Medulla oblongata (tissue), 1 donor: ENCODE measurements at regions not wholly inside any gene's neighbourhood (a gene's known extent, or its start where the extent isn't known, plus 50 kb on each side); places are given as distances from the start of the nearest gene placed in this dataset.

Source experiments
- DNase-seq: peaks from one replicate; pipeline ENCODE4 v3.0.0-alpha.2; 2015; ENCODE audit errors: extremely low spot score

DNA sequence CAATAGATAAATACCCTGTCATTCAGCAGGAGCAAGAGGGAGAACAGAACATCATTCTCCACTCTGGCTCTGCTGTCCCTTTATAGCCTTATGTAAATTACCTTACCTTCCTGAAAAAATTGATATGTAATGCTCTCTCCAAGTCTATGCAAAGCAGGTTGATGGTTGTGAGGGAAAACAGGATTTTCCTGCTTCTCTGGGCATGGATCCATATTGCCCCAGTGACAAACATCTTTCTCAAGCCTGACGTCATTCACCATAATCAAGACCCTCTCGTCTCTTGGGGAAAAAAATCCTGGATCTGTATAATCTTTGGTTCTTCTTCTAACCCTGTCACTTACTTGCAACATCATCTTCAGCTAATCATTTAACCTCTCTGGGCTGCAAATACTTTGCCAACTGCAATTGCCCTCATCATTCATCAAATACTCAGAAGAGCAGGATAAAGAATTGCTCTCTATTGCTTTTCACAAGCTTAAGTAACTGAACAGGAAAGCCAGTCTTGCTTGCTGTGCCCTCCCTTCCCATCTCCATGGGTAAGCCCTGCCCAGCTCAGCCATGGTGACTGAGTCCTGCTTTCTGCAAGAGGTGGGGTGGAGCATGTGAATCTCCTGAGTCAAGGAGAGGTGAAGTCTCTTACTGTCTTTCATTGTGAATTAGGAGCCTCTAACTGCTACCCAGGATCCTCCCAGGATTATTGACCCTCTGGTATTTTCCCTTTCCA lies 123.7 kb upstream of the KLF7 start:
- DNase-seq = no peak

DNA sequence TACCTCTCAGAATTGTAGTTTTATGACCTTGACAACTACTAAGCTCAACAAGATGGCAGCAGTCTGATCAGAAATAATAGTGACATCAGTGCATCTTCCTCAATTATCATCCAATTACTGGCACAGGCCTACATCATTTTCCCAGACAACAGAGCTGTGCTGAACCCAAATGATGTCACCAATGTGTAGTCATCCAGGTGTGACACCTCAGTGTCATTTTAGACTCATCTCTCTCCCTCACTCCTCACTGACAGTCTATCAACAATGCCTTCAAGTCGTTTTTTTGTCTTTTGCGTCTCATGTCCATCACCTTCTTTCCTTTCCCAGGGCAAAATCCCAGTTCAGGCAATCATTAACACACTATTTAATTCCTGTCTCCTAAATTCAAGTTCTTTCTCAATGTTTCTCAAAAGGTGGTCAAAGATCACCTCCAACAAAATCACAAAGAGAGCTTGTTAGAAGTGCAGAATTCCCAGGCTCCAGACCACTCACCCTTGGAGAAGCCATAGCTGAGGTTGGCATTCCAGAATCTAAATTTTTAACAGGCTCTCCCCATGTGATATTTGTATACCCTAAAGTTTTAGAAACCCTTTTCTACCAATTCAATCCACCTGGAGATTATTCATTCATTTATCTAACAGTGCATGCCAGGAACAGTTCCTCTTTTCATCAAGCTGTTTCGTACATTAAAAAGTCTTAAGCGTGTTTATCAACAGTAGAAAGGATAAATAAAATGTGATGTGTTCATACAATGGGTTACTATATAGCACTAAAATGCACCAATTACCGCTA lies 125.3 kb upstream of the KLF7 start:
- DNase-seq = no peak

DNA sequence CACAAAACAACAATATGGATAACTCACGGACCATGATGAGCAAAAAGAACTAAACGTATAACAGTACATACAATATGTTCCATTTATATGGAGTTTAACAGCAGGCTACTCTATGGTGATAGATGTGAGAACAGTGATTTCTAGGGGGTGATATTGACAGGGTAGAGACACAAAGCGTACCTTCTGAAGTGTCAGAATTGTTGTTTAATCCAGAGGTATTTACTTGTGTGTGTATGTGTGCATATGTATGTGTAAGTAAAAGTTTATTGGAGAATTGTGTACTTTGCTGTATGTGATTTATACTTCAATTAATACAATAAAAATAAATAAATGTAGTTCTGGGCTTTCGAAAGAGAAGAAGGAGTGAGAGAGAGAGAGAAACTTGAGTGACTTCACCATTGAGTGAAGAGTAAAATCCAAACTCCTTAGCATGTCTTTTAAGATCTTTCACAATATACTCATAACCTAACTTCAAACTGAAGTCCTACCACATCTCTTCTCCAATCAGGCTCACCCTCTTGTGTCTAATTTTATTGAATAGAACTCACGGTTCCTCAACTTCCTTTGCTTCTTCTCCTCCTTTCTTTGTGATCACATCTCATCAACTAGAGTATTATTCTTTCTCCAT lies 126.0 kb upstream of the KLF7 start:
- no peak for DNase-seq

DNA sequence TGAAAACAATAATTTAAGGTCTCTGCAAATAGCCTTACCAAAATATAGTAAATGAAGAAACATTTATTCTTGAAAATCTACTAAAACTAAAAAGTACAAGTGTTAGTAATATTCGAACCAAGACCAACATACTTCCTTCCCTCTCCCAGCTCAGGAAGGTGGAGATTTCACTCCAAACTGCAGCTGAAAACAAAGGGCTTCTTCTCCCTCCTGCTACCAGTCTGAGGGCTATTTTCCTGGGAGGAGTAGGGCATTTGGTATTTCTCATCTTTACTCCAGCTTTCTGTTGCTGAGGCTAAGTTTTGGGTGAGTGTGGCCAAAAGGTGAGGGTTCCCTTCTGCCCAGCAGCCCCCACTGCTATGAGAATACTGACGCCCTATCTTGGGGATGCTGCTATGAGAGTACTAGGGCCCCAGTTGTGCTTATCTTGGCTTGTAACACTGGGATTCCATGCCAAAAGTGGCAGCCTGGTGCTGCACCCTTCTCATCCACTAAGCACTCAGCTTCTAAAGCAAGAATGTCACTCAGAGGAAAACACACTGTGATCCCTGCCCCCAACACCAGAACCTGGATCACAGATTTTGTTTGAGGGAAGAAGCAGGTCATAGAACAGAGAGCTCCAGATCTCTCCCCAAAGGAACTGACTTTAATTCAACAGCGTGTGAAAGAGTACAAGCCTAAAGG lies 130.7 kb upstream of the KLF7 start:
- no peak for DNase-seq

DNA sequence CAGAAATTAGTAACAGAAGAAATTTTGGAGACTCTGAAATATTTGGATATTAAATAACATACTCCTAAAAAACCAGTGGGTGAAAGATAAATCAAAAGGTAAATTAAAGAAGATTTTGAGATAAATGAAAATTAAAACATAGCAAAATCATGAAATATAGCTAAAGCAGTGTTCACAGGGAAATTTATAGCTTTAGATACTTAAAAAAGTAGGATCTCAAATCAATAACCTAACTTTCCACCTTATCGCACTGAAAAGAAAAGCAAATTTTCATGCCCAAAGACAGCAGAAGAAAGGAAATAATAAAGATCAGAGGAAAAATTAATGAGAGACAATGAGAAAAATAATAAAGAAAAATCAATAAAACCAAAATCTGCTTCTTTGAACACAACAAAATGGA lies 135.1 kb upstream of the KLF7 start:
- DNase-seq = no peak

DNA sequence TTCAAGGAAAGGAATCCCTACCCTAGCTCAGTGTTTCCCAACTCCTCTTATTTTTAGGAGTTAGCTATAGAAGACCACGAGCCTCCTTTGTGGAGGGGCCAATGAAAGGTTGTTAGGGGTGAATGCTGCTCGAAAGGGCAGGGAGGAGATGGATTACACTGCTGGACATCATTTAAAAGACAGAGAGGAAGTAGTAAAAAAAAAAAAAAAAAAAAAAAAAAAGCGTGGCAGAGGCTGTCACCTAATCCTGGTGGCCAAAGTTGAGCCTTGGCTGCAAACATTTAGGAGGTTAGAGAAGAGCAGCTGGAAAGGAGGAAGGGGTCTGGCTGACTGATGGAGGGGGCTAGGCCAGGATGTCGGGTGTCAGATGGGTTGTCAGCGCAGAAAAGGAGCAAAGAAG lies 139.0 kb upstream of the KLF7 start:
- no peak for DNase-seq

DNA sequence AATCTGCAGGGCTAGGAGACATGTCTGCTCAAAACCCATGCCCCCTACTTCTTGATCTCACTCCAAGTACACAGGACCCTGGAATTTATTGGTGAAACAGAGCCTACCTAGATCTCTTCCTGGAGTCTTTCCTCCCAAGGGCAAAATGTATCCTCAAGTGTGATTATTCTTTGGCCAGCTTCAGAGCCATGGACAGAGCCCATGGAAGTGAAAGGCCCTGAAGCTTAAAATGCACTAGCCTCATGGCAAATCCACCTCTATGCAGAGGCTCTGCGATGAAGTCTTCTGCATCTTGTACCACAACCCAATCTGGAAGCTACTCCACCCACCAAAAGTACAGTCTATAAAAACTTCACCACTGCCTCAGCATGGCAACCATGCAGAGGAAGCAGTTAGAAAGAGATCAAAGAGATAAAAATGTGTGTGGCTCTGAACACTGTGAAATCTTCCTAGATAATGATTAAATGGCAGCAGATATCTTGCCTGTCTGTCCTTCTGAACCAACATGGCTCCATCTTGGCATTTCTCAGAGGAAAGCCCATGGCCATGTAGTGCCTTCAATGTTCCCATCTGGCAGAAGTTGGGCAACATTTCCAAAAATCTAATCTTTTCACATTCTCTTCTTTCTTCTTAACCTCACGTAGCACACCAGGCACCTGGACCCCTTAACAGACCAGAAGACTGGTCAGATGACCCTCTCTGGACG lies 142.9 kb upstream of the KLF7 start:
- no peak for DNase-seq

DNA sequence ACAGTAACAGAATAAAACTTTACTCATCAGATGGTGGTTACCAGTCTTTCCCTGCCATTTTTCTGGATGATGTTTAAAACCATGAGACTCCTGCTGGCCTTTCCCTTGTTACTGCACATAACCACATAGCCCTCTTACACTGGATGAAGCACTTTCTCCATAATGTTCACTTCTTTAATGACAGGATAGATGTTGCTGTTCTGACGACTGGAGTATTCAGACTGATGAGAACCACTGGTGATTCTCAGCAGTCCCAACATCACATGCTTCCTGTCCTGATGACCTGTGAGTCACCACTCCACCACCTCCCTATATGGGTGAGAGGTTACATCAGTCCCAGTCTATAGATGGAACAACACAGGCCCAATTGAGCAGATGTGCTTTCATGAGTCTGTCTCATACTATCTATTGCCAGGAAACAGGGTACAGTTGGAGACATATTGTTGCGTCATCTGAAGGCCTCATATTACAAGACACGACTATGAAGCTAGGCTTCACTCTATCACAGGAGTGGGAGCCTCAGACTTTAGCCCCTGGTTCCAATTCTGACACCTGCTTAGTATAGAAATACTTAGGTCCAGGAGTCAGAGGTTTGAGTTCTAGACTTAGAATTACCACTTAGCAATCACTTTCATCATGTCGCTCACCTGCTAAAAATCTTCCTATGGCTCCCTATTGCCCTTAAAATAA lies 145.7 kb upstream of the KLF7 start:
- DNase-seq = no peak

DNA sequence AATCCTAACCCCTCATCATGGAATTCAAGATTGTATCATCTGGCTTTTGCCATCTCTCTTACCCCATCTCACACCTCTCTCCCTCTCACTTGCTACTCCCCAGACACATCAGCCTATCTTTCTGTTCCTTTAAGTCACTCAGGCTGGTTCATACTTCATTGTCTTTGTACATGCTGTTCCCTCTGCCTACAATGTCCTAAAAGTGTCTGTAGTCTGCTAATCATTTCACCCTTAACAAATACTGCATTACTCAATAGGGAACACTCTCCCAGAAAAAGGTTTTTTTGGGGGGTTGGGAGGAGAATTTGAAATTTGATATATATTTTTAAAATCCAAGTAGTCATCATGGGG lies 146.2 kb upstream of the KLF7 start:
- DNase-seq = no peak

DNA sequence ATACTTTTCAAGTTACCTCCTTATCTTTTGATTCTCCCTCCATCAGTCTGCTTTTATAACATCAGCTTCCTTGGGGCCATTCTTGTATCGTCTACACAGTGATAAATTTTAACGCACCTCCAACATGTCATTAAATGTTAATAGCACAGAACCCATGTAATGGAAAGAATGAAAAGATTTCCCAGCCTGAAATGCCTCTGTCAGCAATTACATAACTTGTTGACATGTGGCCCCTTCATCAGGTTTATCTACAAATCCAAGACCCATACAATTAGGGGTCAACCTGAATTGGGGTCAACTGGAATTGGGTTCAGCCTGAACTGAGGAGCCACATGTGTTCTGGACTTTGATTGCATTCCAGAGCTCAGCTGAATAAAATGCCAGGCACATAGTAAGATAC lies 148.2 kb upstream of the KLF7 start:
- no peak for DNase-seq

DNA sequence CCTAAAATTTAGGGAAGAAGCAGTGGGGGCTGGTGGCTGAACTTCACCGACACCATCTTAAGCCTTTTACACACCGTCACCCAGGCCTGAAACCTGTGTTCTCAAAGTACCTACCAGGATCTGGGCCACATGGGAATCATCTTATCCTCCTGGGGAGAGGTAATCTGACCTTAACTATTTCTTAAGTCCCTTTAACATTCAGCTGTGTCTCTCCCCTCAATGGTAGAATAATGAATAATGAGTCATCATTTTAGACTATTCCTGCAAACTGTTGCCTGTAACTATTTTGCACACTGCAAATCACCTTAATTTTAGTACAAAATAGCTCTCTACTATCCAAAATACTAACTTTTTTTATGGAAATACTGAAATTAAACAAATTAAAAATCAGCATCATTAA lies 149.4 kb upstream of the KLF7 start:
- no peak for DNase-seq

DNA sequence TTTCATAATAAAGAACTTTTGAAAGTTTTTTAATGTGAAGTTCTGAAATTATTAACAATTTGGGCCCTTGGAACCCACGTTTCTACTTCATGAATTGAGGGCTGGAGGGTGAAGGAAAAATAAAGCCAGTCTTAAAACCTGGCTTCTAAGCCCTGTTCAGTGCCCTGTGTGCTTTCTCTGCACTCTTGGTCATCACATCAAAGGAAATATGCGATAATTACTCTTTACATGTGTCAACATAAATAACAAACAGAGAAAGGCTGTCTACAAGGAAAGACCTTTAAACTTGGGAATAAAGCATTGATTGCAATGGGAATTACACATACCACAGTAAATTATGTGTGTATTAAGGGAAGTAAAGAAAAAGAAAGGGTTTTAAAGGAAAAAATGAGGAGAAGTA lies 150.7 kb upstream of the KLF7 start:
- DNase-seq = no peak

DNA sequence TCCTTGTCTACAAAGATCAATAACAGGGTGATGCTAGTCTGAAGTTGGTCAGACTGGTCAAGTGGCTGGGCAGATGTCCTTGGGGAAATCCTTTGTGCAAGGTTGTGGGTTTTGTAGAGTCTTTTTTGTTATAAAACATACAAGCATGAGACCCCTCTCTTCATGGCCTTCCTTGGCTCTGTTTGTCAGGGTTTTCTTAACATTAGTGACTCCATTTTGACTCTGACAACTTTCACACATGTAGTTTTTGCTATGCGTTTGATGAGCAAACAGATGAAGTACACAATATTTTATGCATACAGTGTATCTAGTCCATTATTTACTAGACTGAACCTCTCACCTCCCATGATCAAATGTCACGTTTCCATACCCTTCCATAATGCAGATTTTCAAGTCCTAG lies 151.2 kb upstream of the KLF7 start:
- no peak for DNase-seq

DNA sequence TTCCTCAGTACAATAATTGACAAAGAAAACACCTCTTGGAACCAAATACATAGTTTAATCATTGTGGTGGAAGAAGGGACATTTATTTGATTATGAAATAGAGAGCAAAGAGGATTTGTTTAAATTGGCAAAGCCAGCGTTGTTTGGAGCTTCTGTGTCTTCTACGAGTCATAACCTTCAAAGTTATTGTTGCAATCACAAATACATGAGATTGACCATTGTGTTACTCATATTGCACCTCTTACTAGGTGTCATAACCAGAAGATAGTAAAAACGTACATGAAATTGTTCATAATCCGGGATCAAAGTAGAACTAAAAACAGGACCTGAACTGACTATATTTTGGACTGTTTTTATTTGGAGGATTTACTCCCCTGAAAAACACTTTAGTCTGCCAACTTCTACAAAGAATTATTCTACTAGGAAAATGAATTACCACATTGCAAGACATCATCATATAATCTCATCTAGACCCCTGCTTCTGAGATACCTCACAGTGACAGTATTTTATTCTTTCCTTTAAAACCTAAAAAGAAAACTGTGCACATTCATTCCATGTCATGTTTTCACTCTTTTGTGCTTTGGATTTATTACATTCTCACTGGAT lies 151.7 kb upstream of the KLF7 start:
- no peak for DNase-seq

DNA sequence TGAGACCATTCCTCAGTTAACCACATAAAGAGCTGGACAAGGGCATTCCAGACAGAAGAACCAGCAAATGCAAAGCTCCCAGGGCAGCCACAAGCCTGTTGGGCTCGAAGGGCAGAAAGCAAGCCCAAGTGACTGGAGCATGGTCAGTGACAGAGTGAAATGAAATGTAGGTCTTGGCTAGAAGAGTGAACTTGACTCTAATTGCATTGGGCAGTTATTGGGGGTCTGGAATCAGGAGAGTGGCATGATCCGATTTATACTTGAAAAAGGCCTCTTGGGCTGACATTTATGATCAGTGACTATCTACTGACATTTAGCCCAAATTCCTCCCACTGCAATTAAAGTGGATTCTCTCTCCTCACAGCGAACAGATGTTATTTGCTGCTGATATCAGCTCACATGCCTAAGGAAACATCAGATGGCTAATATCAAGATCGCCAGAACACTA lies 152.5 kb upstream of the KLF7 start:
- no peak for DNase-seq

DNA sequence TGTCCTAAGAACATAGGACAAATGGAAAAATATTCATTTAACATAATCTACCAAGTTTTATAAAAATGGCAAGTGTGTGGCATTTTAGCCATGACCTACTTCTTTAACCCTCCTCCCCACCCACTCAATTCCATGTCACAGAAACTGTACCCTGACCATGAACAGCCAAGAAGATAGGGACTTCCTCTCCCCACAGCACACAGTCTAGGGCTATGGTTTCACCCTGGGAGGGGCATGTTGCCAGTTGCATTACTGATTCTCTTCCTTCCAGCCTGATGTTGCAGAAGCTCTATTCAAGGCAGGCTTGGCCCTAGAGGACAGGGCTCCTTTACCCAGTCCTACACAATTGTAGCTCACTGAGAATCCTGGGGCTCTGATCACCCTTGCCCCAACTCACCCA lies 153.6 kb upstream of the KLF7 start:
- DNase-seq = no peak

DNA sequence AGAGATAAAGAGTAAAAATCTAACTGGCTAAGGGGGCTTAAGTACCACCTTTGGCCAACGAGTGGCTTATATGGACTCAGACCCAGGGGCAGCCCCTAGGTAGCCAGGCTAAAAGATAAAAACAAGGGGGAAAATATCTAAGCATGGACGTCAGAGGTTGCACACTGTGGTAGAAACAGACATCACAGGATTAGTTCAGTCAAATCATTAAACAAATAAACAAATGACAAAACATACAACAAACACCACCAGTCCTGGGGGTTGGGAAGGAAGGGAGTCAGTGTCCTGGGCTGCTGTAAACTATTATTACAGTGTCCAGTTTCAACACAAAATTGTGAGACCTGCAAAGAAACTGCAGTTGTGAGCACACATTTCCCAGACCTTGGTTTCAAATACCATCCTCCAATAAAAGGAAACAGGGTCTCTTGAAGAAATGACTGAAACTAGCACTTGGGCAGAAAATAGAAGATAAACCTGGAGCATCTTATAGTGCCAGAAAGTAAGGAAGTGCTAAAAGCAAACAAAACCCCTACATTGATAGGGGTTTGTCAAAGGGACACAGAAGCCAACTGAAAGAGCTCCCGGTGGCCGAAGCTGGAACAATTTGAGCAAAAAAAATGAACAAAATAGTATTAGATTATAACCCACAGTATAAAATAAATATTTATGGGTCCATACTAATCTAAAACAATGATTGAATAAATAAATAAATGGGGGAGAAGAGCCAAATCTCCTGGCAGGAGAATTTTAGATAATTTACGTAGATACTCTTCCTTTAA lies 154.8 kb upstream of the KLF7 start:
- DNase-seq = no peak

DNA sequence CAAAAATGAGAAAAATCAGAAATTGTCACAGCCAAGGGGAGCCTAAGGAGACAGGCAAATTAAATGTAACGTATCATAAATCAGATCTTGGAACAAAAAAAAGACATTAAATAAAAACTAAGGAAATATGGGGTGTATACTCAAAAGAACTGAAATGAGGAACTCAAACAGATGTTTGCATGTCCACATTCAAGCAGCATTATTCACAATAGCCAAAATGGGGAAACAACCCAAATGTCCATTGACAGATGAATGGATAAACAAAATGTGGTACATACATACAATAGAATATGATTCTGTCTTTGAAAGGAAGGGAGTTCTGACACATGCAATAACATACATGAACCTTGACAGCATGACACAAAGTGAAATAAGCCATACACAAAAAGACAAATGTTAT lies 155.8 kb upstream of the KLF7 start:
- no peak for DNase-seq

DNA sequence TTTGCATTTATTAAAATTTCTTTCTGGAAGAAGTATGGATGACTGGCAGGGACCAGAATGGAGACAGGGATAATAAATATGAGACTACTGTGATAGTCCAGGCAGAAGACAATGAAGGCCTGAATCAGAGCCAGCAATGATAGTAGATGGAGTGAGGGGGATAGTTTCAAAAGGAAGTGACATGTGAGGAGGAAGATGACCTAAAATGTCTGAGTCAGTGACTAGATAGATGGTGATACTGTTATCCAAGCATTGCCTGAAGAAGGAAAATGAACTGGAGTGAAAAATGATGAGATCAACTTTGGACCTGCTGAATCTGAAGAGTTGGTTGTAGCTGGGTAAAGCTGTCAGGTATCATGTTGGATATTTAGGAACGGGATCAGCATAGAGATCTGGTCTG lies 158.3 kb upstream of the KLF7 start:
- DNase-seq = no peak

DNA sequence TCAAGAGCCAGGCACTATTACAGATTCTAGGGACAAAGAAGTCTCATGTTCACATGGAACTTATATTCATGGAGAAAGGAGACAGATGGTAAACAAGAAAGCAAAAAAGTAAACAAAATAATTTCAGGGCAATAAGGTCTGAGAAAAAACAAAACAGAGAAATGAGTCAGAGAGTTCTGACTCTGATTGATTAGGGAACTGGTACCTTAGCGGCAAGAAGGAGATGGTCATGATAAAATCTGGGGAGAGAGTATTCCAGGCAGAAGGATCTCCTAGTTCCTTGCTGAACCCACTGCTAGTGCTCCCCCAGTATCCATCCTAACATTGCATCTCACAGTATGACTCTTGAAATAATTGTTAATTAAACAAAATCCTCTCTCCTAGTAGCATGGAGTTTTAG lies 161.8 kb upstream of the KLF7 start:
- no peak for DNase-seq
